Upper lobe of left lung (tissue), 6 donors: ENCODE measurements at regions not wholly inside any gene's neighbourhood (a gene's known extent, or its start where the extent isn't known, plus 50 kb on each side); places are given as distances from the start of the nearest gene placed in this dataset.
A peak's percentile ranks its signal among the peaks of the same experiment; 100 is the strongest.

Source experiments
- ATAC-seq, 2 donors: fragments of 200-7000 bp; cut with Tn5 transposase; one replicate each; pipeline ENCODE4 v1.9.1; 2022; ENCODE audit warnings: mild to moderate bottlenecking in 2 of 2, moderate library complexity in 2 of 2; ENCODE audit not compliant: low FRiP score in 2 of 2
- DNase-seq, 2 donors: peaks; one replicate each; pipeline ENCODE4 v3.0.0-alpha.2; 2019 to 2020
- H3K27ac ChIP-seq, 4 donors: fragments of 200-600 bp; sonication (generic); one replicate each; pipeline ENCODE4 v1.5.1; 2016 to 2019
- H3K27me3 ChIP-seq, 4 donors: fragments of 200-600 bp; sonication (generic); one replicate each; pipeline ENCODE4 v1.5.1; 2017 to 2019
- H3K36me3 ChIP-seq, 4 donors: fragments of 200-600 bp; sonication (generic); one replicate each; pipeline ENCODE4 v1.5.1; 2016 to 2019
- H3K4me1 ChIP-seq, 4 donors: fragments of 200-600 bp; sonication (generic); one replicate each; pipeline ENCODE4 v1.5.1; 2018 to 2019
- H3K4me3 ChIP-seq, 4 donors: fragments of 200-600 bp; sonication (generic); one replicate each; pipeline ENCODE4 v1.5.1; 2017 to 2019; ENCODE audit warnings: mild to moderate bottlenecking in 2 of 4, moderate library complexity in 1 of 4
- H3K9me3 ChIP-seq, 4 donors: fragments of 200-600 bp; sonication (generic); one replicate each; pipeline ENCODE4 v1.5.1; 2018 to 2019
- EP300 ChIP-seq, 4 donors: sonication (generic); formaldehyde crosslinking; IDR thresholded peaks; one replicate each; pipeline ENCODE4 v1.5.1; 2017; ENCODE audit warnings: antibody characterized with exemption in 4 of 4, control low read depth in 2 of 4
- POLR2A ChIP-seq, 4 donors: fragments of 450-650 bp; IDR thresholded peaks; one replicate each; pipeline ENCODE4 v1.5.1; 2016 to 2017; ENCODE audit warnings: antibody characterized with exemption in 4 of 4, mild to moderate bottlenecking in 2 of 4
- POLR2AphosphoS5 ChIP-seq, 2 donors: sonication (generic); formaldehyde crosslinking; IDR thresholded peaks; one replicate each; pipeline ENCODE4 v1.5.1; 2017; ENCODE audit warnings: antibody characterized with exemption in 2 of 2
- WGBS, 2 donors: methylation state at CpG; one replicate each; pipeline ENCODE4 v1.1.5; 2017 to 2018; 5-methylcytosine and 5-hydroxymethylcytosine counted together
- TF ChIP-seq, protein P1 (sequence below), 6 experiments: fragments of 450-650 bp in 4 of 6; fragments of 200-600 bp in 2 of 6; sonication (generic) in 2 of 6; IDR thresholded peaks; one replicate each; pipeline ENCODE4 v1.5.1; 2016 to 2019; ENCODE audit warnings: antibody characterized with exemption in 6 of 6
- donor health status: DM: no; HTN: no; CAD: no; lungs with moderate emphysema.
- donor health status: DM: no; HTN: yes; CAD: no; lungs with severe emphysema.

- Histone ChIP-seq H3K36me3 (no peaks in the 10 kb centered on the region), H3K27ac (no peak overlapping the region), H3K9me3 (no peaks in the 10 kb centered on the region), H3K27me3 (no peaks in the 10 kb centered on the region), H3K4me1 (peaks cover 0 to 5% (median 3%) of the 10 kb centered on the region in 4 donors), H3K4me3 (no peak overlapping the region)
- ATAC-seq (peak; percentile 60 to 76), DNase-seq (peak in 1 of 2 donors; percentile 49)
- no peak for TF ChIP-seq POLR2AphosphoS5 (IDR thresholded peaks at IDR 0.05)
- TF ChIP-seq, protein P1, sequence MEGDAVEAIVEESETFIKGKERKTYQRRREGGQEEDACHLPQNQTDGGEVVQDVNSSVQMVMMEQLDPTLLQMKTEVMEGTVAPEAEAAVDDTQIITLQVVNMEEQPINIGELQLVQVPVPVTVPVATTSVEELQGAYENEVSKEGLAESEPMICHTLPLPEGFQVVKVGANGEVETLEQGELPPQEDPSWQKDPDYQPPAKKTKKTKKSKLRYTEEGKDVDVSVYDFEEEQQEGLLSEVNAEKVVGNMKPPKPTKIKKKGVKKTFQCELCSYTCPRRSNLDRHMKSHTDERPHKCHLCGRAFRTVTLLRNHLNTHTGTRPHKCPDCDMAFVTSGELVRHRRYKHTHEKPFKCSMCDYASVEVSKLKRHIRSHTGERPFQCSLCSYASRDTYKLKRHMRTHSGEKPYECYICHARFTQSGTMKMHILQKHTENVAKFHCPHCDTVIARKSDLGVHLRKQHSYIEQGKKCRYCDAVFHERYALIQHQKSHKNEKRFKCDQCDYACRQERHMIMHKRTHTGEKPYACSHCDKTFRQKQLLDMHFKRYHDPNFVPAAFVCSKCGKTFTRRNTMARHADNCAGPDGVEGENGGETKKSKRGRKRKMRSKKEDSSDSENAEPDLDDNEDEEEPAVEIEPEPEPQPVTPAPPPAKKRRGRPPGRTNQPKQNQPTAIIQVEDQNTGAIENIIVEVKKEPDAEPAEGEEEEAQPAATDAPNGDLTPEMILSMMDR (IDR thresholded peaks at IDR 0.05): peak; percentile 55 to 84 (median 77)
- WGBS, 2 donors: 18 to 32% methylated on average over 11 of the region's 11 CpGs
These were observed 131.8 kb upstream of the NGF start for GRCh38 chr1:115469703-115470476.

- H3K27me3 ChIP-seq: no peaks in the 10 kb centered on the region
- H3K27ac ChIP-seq: no peak overlapping the region
- no peaks in the 10 kb centered on the region for H3K36me3 ChIP-seq
- ATAC-seq: no peak
- H3K4me3 ChIP-seq: no peak overlapping the region
- H3K4me1 ChIP-seq: peaks cover 0 to 5% (median 3%) of the 10 kb centered on the region in 4 donors
- no peaks in the 10 kb centered on the region for H3K9me3 ChIP-seq
- 92 to 98% methylated on average over 3 of the region's 3 CpGs for WGBS, 2 donors
- no peak for DNase-seq
- TF ChIP-seq EP300 (IDR thresholded peaks at IDR 0.05) (no peak), POLR2AphosphoS5 (IDR thresholded peaks at IDR 0.05) (no peak), POLR2A (IDR thresholded peaks at IDR 0.05) (no peak)
- TF ChIP-seq, protein P1 (IDR thresholded peaks at IDR 0.05): no peak
These were observed 129.7 kb upstream of the NGF start for GRCh38 chr1:115467790-115468189.

DNA sequence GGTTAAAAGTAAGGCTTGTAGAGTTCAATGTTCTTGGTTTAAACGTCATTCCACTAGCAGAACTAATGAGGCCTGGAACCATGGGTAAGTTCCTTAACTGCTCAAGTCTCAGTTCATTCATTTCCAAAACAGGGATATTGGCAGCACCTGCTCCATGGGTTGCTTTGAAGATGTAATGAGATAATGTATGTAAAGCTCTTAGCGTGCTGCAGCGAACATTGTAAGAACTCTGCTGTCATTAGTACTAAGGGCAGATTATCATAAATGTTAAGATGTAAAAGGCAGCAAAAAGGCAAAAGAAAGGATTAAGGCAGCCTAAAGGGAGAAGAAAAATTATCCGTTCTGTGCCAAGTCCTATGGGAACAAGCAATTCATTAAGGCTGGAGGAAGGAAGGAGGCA is 129.1 kb upstream of the NGF start:
- 84 to 85% methylated on average over 4 of the region's 4 CpGs for WGBS, 2 donors
- DNase-seq (no peak), ATAC-seq (no peak)
- Histone ChIP-seq H3K4me1 (peaks cover 0 to 5% (median 3%) of the 10 kb centered on the region in 4 donors), H3K36me3 (no peaks in the 10 kb centered on the region), H3K27me3 (no peaks in the 10 kb centered on the region), H3K27ac (no peak overlapping the region), H3K9me3 (no peaks in the 10 kb centered on the region), H3K4me3 (no peak overlapping the region)
- TF ChIP-seq, protein P1 (IDR thresholded peaks at IDR 0.05): no peak

GRCh38 chr1:115466433-115466832 is 128.4 kb upstream of the NGF start:
- Histone ChIP-seq H3K27me3 (no peaks in the 10 kb centered on the region), H3K4me1 (peaks cover 0 to 5% (median 3%) of the 10 kb centered on the region in 4 donors), H3K9me3 (no peaks in the 10 kb centered on the region), H3K36me3 (no peaks in the 10 kb centered on the region), H3K27ac (no peak overlapping the region), H3K4me3 (no peak overlapping the region)
- DNase-seq (peak in 1 of 2 donors; percentile 2), ATAC-seq (no peak)
- no peak for TF ChIP-seq POLR2AphosphoS5 (IDR thresholded peaks at IDR 0.05)
- TF ChIP-seq, protein P1 (IDR thresholded peaks at IDR 0.05): no peak
- TF ChIP-seq POLR2A (IDR thresholded peaks at IDR 0.05): no peak
- TF ChIP-seq EP300 (IDR thresholded peaks at IDR 0.05): no peak
- WGBS, 2 donors: 93 to 94% methylated on average over 2 to 3 of the region's 3 CpGs

- no peaks in the 10 kb centered on the region for H3K27me3 ChIP-seq
- no peaks in the 10 kb centered on the region for H3K36me3 ChIP-seq
- ATAC-seq (no peak), DNase-seq (no peak)
- WGBS, 2 donors: 47 to 88% methylated on average over 4 of the region's 4 CpGs
- no peak overlapping the region for H3K4me3 ChIP-seq
- H3K27ac ChIP-seq: no peak overlapping the region
- TF ChIP-seq, protein P1 (IDR thresholded peaks at IDR 0.05): no peak
- TF ChIP-seq POLR2A (IDR thresholded peaks at IDR 0.05) (no peak), POLR2AphosphoS5 (IDR thresholded peaks at IDR 0.05) (no peak), EP300 (IDR thresholded peaks at IDR 0.05) (no peak)
- no peaks in the 10 kb centered on the region for H3K9me3 ChIP-seq
- H3K4me1 ChIP-seq: peaks cover 0 to 5% (median 3%) of the 10 kb centered on the region in 4 donors
These were observed 127.8 kb upstream of the NGF start for GRCh38 chr1:115465802-115466363.
